ENCODE measurements at regions not wholly inside any gene's neighbourhood (a gene's known extent, or its start where the extent isn't known, plus 50 kb on each side); places are given as distances from the start of the nearest gene placed in this dataset.

GRCh38 chr13:99819967-99820366, 151.6 kb downstream of the ZIC5 start:
- no peak for DNase-seq

GRCh38 chr13:99816321-99816720, 155.2 kb downstream of the ZIC5 start:
- no peak for DNase-seq

GRCh38 chr13:99813336-99814095, 158.1 kb downstream of the ZIC5 start:
- DNase-seq: no peak

GRCh38 chr13:99812625-99813024, 158.9 kb downstream of the ZIC5 start:
- no peak for DNase-seq

- no peak for DNase-seq
Observed at GRCh38 chr13:99811067-99811700, 160.4 kb downstream of the ZIC5 start.

GRCh38 chr13:99809926-99810325, 161.6 kb downstream of the ZIC5 start:
- no peak for DNase-seq

- no peak for DNase-seq
Observed at GRCh38 chr13:99809496-99809895, 162.1 kb downstream of the ZIC5 start.

- no peak for DNase-seq
Observed at GRCh38 chr13:99808786-99809185, 162.8 kb downstream of the ZIC5 start.

GRCh38 chr13:99806671-99807070, 164.9 kb downstream of the ZIC5 start:
- no peak for DNase-seq

GRCh38 chr13:99805361-99805760, 166.2 kb downstream of the ZIC5 start:
- no peak for DNase-seq

- DNase-seq: no peak
Observed at GRCh38 chr13:99803141-99803540, 168.4 kb downstream of the ZIC5 start.

GRCh38 chr13:99802416-99802815, 169.2 kb downstream of the ZIC5 start:
- no peak for DNase-seq

GRCh38 chr13:99800951-99801350, 170.6 kb downstream of the ZIC5 start:
- DNase-seq: no peak

GRCh38 chr13:99800011-99800410, 171.6 kb downstream of the ZIC5 start:
- no peak for DNase-seq

- no peak for DNase-seq
Observed at GRCh38 chr13:99798756-99799155, 172.8 kb downstream of the ZIC5 start.

- DNase-seq: no peak
Observed at GRCh38 chr13:99797691-99798090, 173.9 kb downstream of the ZIC5 start.

- no peak for DNase-seq
Observed at GRCh38 chr13:99796175-99796819, 175.3 kb downstream of the ZIC5 start.

- no peak for DNase-seq
Observed at GRCh38 chr13:99792079-99792921, 179.3 kb downstream of the ZIC5 start.

GRCh38 chr13:99782669-99783068, 188.9 kb downstream of the ZIC5 start:
- no peak for DNase-seq

- no peak for DNase-seq
Observed at GRCh38 chr13:99778500-99778899, 193.1 kb downstream of the ZIC5 start.

- DNase-seq: no peak
Observed at GRCh38 chr13:99777873-99778272, 193.7 kb downstream of the ZIC5 start.

- DNase-seq: no peak
Observed at GRCh38 chr13:99774644-99775043, 196.9 kb downstream of the ZIC5 start.

GRCh38 chr13:99768986-99769385, 202.6 kb downstream of the ZIC5 start:
- no peak for DNase-seq

All from NCI-H187 (cell line).